ENCODE measurements at regions not wholly inside any gene's neighbourhood (a gene's known extent, or its start where the extent isn't known, plus 50 kb on each side); places are given as distances from the start of the nearest gene placed in this dataset.

GRCh38 chr15:68877626-68878025 is 52.7 kb upstream of the SPESP1 start:
- TF ChIP-seq CTCF (conservative IDR thresholded peaks at IDR 0.05; ENCODE audit: low read depth, low read length) (no peak), POLR2A (IDR thresholded peaks at IDR 0.05; ENCODE audit: low read depth, low read length) (no peak), MXI1 (IDR thresholded peaks at IDR 0.05; ENCODE audit: borderline replicate concordance, low read depth, low read length) (no peak), RFX5 (IDR thresholded peaks at IDR 0.05; ENCODE audit: low read depth, low read length) (no peak), BHLHE40 (IDR thresholded peaks at IDR 0.05; ENCODE audit: low read depth, low read length) (no peak)

Measured in IMR-90 (cell line).